ENCODE measurements at regions not wholly inside any gene's neighbourhood (a gene's known extent, or its start where the extent isn't known, plus 50 kb on each side); places are given as distances from the start of the nearest gene placed in this dataset.

DNA sequence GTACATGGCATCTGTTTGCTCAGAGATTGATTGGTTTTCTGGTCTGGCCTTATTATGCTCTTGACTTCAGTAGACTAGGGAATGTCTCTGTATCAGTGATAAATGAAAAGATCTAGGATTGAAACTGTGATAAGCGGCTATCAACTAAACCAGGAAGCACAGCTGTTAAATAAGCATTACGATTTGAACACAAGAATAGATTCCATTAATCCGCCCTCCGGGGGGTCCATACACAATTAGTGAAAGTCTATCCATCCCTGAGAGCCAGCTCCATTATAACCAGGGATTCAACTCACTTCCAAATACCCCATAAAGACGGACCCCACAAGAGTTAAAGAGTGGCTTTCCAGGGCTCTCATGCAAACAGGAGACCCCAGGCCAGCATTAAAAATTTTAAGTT lies 279.0 kb downstream of the GRIN2B start:
- H3K36me3 ChIP-seq (ENCODE audit: control insufficient read depth in 2 of 3, insufficient read depth in 3 of 3, low read length in 3 of 3), result no peaks in the 10 kb centered on the region
- TF ChIP-seq CTCF (IDR thresholded peaks at IDR 0.05; ENCODE audit: borderline replicate concordance, extremely low read depth, insufficient read depth), result no peak
- H3K9me3 ChIP-seq (ENCODE audit: control insufficient read depth in 2 of 3, insufficient read depth in 1 of 3, low read length in 3 of 3), result no peaks in the 10 kb centered on the region
- no peak overlapping the region for H3K27ac ChIP-seq (ENCODE audit: low read depth in 2 of 2, low read length in 2 of 2)
- no peak overlapping the region for H3K9ac ChIP-seq (ENCODE audit: low read length in 3 of 3)
- no peak overlapping the region for H3K4me3 ChIP-seq (ENCODE audit: low read length in 3 of 3)
- FAIRE-seq (no peak), DNase-seq (no peak)
- no peaks in the 10 kb centered on the region for H3K4me1 ChIP-seq (ENCODE audit: control insufficient read depth in 2 of 3, insufficient read depth in 2 of 3, low read depth in 1 of 3, low read length in 3 of 3)
- no peaks in the 10 kb centered on the region for H3K27me3 ChIP-seq (ENCODE audit: control insufficient read depth, insufficient read depth, low read length)
- intact Hi-C loops (cut with DNase I), result no loop called here

DNA sequence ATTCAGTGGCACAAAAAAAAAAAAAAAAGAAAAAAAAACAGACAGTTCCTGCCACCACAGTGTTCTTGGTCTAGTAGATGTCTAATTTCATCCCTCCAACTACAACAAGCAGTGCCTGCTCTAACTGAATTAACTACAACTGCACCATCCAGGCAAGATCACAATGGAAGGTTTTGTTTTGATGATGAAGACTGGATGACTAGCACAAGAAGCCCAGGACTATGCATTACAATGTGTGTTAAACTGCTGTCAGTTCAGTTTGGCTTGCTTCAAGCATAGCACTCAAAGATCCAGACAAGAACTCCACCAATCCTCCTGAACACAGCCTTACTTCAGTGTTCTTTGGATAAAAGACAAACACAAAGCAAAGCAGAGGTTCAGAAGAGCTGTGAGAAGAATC lies 279.9 kb downstream of the GRIN2B start:
- intact Hi-C loops (cut with DNase I), result no loop called here
- no peak for TF ChIP-seq CTCF (IDR thresholded peaks at IDR 0.05; ENCODE audit: borderline replicate concordance, extremely low read depth, insufficient read depth)
- Histone ChIP-seq H3K27me3 (ENCODE audit: control insufficient read depth, insufficient read depth, low read length) (no peaks in the 10 kb centered on the region), H3K4me3 (ENCODE audit: low read length in 3 of 3) (no peak overlapping the region), H3K36me3 (ENCODE audit: control insufficient read depth in 2 of 3, insufficient read depth in 3 of 3, low read length in 3 of 3) (no peaks in the 10 kb centered on the region), H3K27ac (ENCODE audit: low read depth in 2 of 2, low read length in 2 of 2) (no peak overlapping the region), H3K9ac (ENCODE audit: low read length in 3 of 3) (no peak overlapping the region), H3K4me1 (ENCODE audit: control insufficient read depth in 2 of 3, insufficient read depth in 2 of 3, low read depth in 1 of 3, low read length in 3 of 3) (no peaks in the 10 kb centered on the region), H3K9me3 (ENCODE audit: control insufficient read depth in 2 of 3, insufficient read depth in 1 of 3, low read length in 3 of 3) (no peaks in the 10 kb centered on the region)
- FAIRE-seq (no peak), DNase-seq (no peak)

DNA sequence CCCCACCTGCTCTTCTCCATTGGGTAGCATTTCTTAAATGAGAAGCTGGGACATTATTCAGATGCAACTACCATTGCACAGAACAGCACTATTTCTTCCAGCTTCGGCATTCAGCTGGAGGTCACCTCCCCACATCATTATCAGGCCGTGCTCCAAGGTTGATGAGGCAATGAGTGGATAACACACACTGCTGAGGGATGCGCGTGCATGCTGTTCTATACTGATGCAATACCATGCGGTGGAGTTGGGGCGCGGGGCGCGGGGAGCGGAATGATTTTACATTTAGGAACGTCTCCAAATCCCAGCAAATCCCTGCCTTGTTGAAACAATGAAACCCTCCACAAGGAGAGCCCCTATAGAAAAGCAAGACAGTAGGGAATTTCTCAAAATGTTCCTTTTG lies 283.4 kb downstream of the GRIN2B start:
- no peaks in the 10 kb centered on the region for H3K4me1 ChIP-seq (ENCODE audit: control insufficient read depth in 2 of 3, insufficient read depth in 2 of 3, low read depth in 1 of 3, low read length in 3 of 3)
- no peak overlapping the region for H3K4me3 ChIP-seq (ENCODE audit: low read length in 3 of 3)
- DNase-seq (no peak), FAIRE-seq (no peak)
- intact Hi-C loops (cut with DNase I), result no loop called here
- no peaks in the 10 kb centered on the region for H3K27me3 ChIP-seq (ENCODE audit: control insufficient read depth, insufficient read depth, low read length)
- TF ChIP-seq CTCF (IDR thresholded peaks at IDR 0.05; ENCODE audit: borderline replicate concordance, extremely low read depth, insufficient read depth), result no peak
- no peak overlapping the region for H3K27ac ChIP-seq (ENCODE audit: low read depth in 2 of 2, low read length in 2 of 2)
- no peak overlapping the region for H3K9ac ChIP-seq (ENCODE audit: low read length in 3 of 3)
- H3K9me3 ChIP-seq (ENCODE audit: control insufficient read depth in 2 of 3, insufficient read depth in 1 of 3, low read length in 3 of 3), result no peaks in the 10 kb centered on the region
- H3K36me3 ChIP-seq (ENCODE audit: control insufficient read depth in 2 of 3, insufficient read depth in 3 of 3, low read length in 3 of 3), result no peaks in the 10 kb centered on the region

DNA sequence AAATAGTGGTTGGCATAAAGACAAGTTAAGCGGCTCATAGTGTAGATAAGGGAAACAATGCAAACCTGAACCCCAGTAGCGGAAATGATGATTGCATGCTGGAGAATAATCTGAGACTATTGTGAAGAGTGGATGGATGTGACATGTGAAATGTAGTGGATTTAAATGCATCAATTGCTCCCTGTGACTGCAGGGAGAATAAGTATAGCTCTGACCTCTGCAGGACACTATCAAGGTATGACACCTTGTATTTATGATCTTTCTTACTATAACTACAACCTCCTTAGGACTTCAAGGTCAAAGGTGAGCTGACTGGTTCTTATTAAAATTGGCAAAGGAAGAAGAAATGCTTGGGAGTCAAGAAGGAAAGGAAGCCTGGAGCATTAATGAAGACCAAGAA lies 285.6 kb downstream of the GRIN2B start:
- intact Hi-C loops (cut with DNase I), result no loop called here
- FAIRE-seq (no peak), DNase-seq (no peak)
- Histone ChIP-seq H3K4me1 (ENCODE audit: control insufficient read depth in 2 of 3, insufficient read depth in 2 of 3, low read depth in 1 of 3, low read length in 3 of 3) (no peaks in the 10 kb centered on the region), H3K9me3 (ENCODE audit: control insufficient read depth in 2 of 3, insufficient read depth in 1 of 3, low read length in 3 of 3) (no peaks in the 10 kb centered on the region), H3K4me3 (ENCODE audit: low read length in 3 of 3) (no peak overlapping the region), H3K27me3 (ENCODE audit: control insufficient read depth, insufficient read depth, low read length) (no peaks in the 10 kb centered on the region), H3K9ac (ENCODE audit: low read length in 3 of 3) (no peak overlapping the region), H3K27ac (ENCODE audit: low read depth in 2 of 2, low read length in 2 of 2) (no peak overlapping the region), H3K36me3 (ENCODE audit: control insufficient read depth in 2 of 3, insufficient read depth in 3 of 3, low read length in 3 of 3) (no peaks in the 10 kb centered on the region)
- TF ChIP-seq CTCF (IDR thresholded peaks at IDR 0.05; ENCODE audit: borderline replicate concordance, extremely low read depth, insufficient read depth), result no peak
